Testis (tissue), 2 donors: ENCODE measurements at regions not wholly inside any gene's neighbourhood (a gene's known extent, or its start where the extent isn't known, plus 50 kb on each side); places are given as distances from the start of the nearest gene placed in this dataset.

ENCODE experiments used
- POLR2A ChIP-seq: fragments of 450-650 bp; IDR thresholded peaks from one replicate; pipeline ENCODE4 v1.6.1; 2017; ENCODE audit warnings: antibody characterized with exemption, mild to moderate bottlenecking, moderate library complexity
- TF ChIP-seq, protein P1 (sequence below), 3 experiments: fragments of 450-650 bp in 2 of 3; fragments of 200-600 bp in 1 of 3; sonication (generic) in 1 of 3; IDR thresholded peaks; one replicate each; pipeline ENCODE4 v1.5.1; 2016 to 2019; ENCODE audit warnings: antibody characterized with exemption in 3 of 3, mild to moderate bottlenecking in 2 of 3, moderate library complexity in 1 of 3

DNA sequence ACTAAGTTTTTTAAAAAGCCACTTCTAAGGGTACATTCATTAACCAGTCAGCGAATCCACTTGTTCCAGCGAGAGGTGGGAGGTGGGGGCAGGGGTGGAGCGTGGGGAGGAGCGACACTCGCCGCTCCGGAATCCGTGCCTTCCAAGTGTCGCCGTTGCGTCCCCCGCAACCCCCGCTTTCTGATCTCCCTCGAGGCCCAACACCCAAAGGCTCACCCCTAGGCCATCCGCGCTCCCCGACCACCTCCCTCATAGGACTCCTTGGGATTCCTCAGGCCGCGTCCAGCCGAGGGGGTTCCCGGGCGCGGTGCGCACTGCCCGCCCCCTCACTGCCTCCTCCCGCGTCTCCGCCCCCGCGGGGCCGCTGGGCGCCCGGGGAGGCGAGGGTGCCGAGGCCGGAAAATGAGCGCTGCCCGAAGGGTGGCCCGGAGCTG, 108.1 kb upstream of the STOX2 start:
- TF ChIP-seq, protein P1, sequence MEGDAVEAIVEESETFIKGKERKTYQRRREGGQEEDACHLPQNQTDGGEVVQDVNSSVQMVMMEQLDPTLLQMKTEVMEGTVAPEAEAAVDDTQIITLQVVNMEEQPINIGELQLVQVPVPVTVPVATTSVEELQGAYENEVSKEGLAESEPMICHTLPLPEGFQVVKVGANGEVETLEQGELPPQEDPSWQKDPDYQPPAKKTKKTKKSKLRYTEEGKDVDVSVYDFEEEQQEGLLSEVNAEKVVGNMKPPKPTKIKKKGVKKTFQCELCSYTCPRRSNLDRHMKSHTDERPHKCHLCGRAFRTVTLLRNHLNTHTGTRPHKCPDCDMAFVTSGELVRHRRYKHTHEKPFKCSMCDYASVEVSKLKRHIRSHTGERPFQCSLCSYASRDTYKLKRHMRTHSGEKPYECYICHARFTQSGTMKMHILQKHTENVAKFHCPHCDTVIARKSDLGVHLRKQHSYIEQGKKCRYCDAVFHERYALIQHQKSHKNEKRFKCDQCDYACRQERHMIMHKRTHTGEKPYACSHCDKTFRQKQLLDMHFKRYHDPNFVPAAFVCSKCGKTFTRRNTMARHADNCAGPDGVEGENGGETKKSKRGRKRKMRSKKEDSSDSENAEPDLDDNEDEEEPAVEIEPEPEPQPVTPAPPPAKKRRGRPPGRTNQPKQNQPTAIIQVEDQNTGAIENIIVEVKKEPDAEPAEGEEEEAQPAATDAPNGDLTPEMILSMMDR (IDR thresholded peaks at IDR 0.05), result no peak
- no peak for TF ChIP-seq POLR2A
